H9 (cell line): ENCODE measurements at regions not wholly inside any gene's neighbourhood (a gene's known extent, or its start where the extent isn't known, plus 50 kb on each side); places are given as distances from the start of the nearest gene placed in this dataset.

ENCODE experiments used
- DNase-seq: peaks from one replicate; pipeline ENCODE4 v3.0.0-alpha.2; 2017
- H2AFZ ChIP-seq: one replicate; pipeline ENCODE4 v1.6.1; 2013; ENCODE audit warnings: mild to moderate bottlenecking, low read length, control low read depth, moderate library complexity
- H2AK5ac ChIP-seq: 2 replicates; pipeline ENCODE4 v1.6.1; 2013; ENCODE audit warnings: low read length, control low read depth, mixed read lengths; ENCODE audit not compliant: insufficient read length
- H2BK120ac ChIP-seq: one replicate; pipeline ENCODE4 v1.6.1; 2013; ENCODE audit warnings: low read depth, mild to moderate bottlenecking, low read length, control low read depth, inconsistent platforms; ENCODE audit not compliant: poor library complexity, severe bottlenecking
- H2BK12ac ChIP-seq: 2 replicates; pipeline ENCODE4 v1.6.1; 2013; ENCODE audit warnings: low read length, control low read depth, mixed read lengths, low read depth; ENCODE audit not compliant: insufficient read length
- H2BK15ac ChIP-seq: 2 replicates; pipeline ENCODE4 v1.6.1; 2013; ENCODE audit warnings: low read depth, low read length, control low read depth
- H2BK20ac ChIP-seq: one replicate; pipeline ENCODE4 v1.6.1; 2013; ENCODE audit warnings: low read depth, mild to moderate bottlenecking, low read length, control low read depth, inconsistent platforms; ENCODE audit not compliant: poor library complexity, severe bottlenecking
- H2BK5ac ChIP-seq: 2 replicates; pipeline ENCODE4 v1.6.1; 2013; ENCODE audit warnings: low read length, control low read depth, mixed read lengths; ENCODE audit not compliant: insufficient read length
- H3K14ac ChIP-seq: 2 replicates; pipeline ENCODE4 v1.6.1; 2013; ENCODE audit warnings: low read length, control low read depth; ENCODE audit not compliant: insufficient read depth
- H3K18ac ChIP-seq: 2 replicates; pipeline ENCODE4 v1.6.1; 2013; ENCODE audit warnings: low read depth, mild to moderate bottlenecking, mixed read lengths, low read length, control low read depth; ENCODE audit not compliant: insufficient read length
- H3K23ac ChIP-seq: 2 replicates; pipeline ENCODE4 v1.6.1; 2013; ENCODE audit warnings: low read length, control low read depth, mixed read lengths, low read depth; ENCODE audit not compliant: insufficient read length
- H3K23me2 ChIP-seq: 2 replicates; pipeline ENCODE4 v1.6.1; 2013; ENCODE audit warnings: low read depth, mild to moderate bottlenecking, mixed read lengths, low read length, control low read depth; ENCODE audit not compliant: insufficient read length, poor library complexity, severe bottlenecking
- H3K27ac ChIP-seq: 2 replicates; pipeline ENCODE4 v1.5.1; 2013; ENCODE audit warnings: low read length, control low read depth, mixed read lengths, low read depth; ENCODE audit not compliant: insufficient read length
- H3K27me3 ChIP-seq: 2 replicates; pipeline ENCODE4 v1.6.1; 2013; ENCODE audit warnings: low read length, control low read depth, inconsistent platforms; ENCODE audit not compliant: insufficient read depth
- H3K4ac ChIP-seq: 2 replicates; pipeline ENCODE4 v1.6.1; 2013; ENCODE audit warnings: low read depth, mild to moderate bottlenecking, control low read depth, inconsistent platforms, low read length, moderate library complexity
- H3K4me1 ChIP-seq: 2 replicates; pipeline ENCODE4 v1.6.1; 2013; ENCODE audit warnings: low read length, control low read depth, inconsistent platforms; ENCODE audit not compliant: insufficient read depth
- H3K4me2 ChIP-seq: 2 replicates; pipeline ENCODE4 v1.6.1; 2013; ENCODE audit warnings: low read length, control low read depth, mixed read lengths; ENCODE audit not compliant: insufficient read length, insufficient read depth
- H3K56ac ChIP-seq: 2 replicates; pipeline ENCODE4 v1.6.1; 2013; ENCODE audit warnings: low read depth, mild to moderate bottlenecking, mixed read lengths, low read length, control low read depth; ENCODE audit not compliant: insufficient read length
- H3K79me1 ChIP-seq: 2 replicates; pipeline ENCODE4 v1.6.1; 2013; ENCODE audit warnings: low read depth, mild to moderate bottlenecking, moderate library complexity, low read length, control low read depth, inconsistent platforms; ENCODE audit not compliant: insufficient read depth, poor library complexity, severe bottlenecking
- H3K79me2 ChIP-seq: 2 replicates; pipeline ENCODE4 v1.6.1; 2013; ENCODE audit warnings: low read length, control low read depth, inconsistent platforms; ENCODE audit not compliant: insufficient read depth
- H3K9ac ChIP-seq: 2 replicates; pipeline ENCODE4 v1.6.1; 2013; ENCODE audit warnings: low read length, control low read depth, mixed read lengths; ENCODE audit not compliant: insufficient read length; ENCODE audit errors: extremely low read depth
- H3K9me3 ChIP-seq: one replicate; pipeline ENCODE4 v1.6.1; 2013; ENCODE audit warnings: low read depth, low read length, inconsistent platforms; ENCODE audit not compliant: control insufficient read depth
- H3T11ph ChIP-seq: one replicate; pipeline ENCODE4 v1.6.1; 2013; ENCODE audit warnings: mild to moderate bottlenecking, low read length, control low read depth, inconsistent platforms
- H4K20me1 ChIP-seq: one replicate; pipeline ENCODE4 v1.6.1; 2013; ENCODE audit not compliant: control insufficient read depth, insufficient read length, insufficient read depth
- H4K5ac ChIP-seq: 2 replicates; pipeline ENCODE4 v1.6.1; 2013; ENCODE audit warnings: low read depth, mild to moderate bottlenecking, mixed read lengths, low read length, control low read depth; ENCODE audit not compliant: insufficient read length
- H4K8ac ChIP-seq: replicated peaks from 2 replicates; pipeline ENCODE4 v1.6.1; 2013; ENCODE audit warnings: low read length, control low read depth, mixed read lengths, low read depth; ENCODE audit not compliant: insufficient read length
- H4K91ac ChIP-seq: 2 replicates; pipeline ENCODE4 v1.6.1; 2013; ENCODE audit warnings: low read depth, mild to moderate bottlenecking, moderate library complexity, mixed read lengths, low read length, control low read depth; ENCODE audit not compliant: insufficient read length
- H3K27ac Mint-ChIP-seq, 3 experiments: 2 replicates in 2 of 3; 3 replicates in 1 of 3; pipeline ENCODE4 v1.8.0; 2020 to 2021; ENCODE audit warnings: mixed read lengths in 3 of 3, mild to moderate bottlenecking in 1 of 3, moderate library complexity in 1 of 3
- H3K27me3 Mint-ChIP-seq: 2 replicates; pipeline ENCODE4 v1.8.0; 2021; ENCODE audit warnings: low read depth, mild to moderate bottlenecking, moderate library complexity, mixed read lengths
- H3K36me3 Mint-ChIP-seq, 3 experiments: 2 replicates in 2 of 3; 3 replicates in 1 of 3; pipeline ENCODE4 v1.8.0; 2020 to 2021; ENCODE audit warnings: low read depth in 3 of 3, mixed read lengths in 3 of 3; ENCODE audit not compliant: insufficient read depth in 1 of 3
- H3K4me1 Mint-ChIP-seq, 2 experiments: 2 replicates each; pipeline ENCODE4 v1.8.0; 2020; ENCODE audit warnings: mixed read lengths in 2 of 2
- H3K4me3 Mint-ChIP-seq, 2 experiments: 2 replicates in 1 of 2; 3 replicates in 1 of 2; pipeline ENCODE4 v1.8.0; 2020 to 2021; ENCODE audit warnings: mild to moderate bottlenecking in 2 of 2, mixed read lengths in 2 of 2, moderate library complexity in 1 of 2
- H3K9me3 Mint-ChIP-seq, 2 experiments: 2 replicates in 1 of 2; 3 replicates in 1 of 2; pipeline ENCODE4 v1.8.0; 2020; ENCODE audit warnings: mild to moderate bottlenecking in 2 of 2, mixed read lengths in 2 of 2, moderate library complexity in 1 of 2
- WGBS: extraction: QIAGEN DNeasy Blood & Tissue Kit; methylation state at CpG from one replicate; pipeline ENCODE4 v1.1.7; 2013; ENCODE audit warnings: missing lambda C conversion rate, low lambda C conversion rate, mixed read lengths; ENCODE audit not compliant: insufficient read length; ENCODE audit errors: extremely low coverage; 5-methylcytosine and 5-hydroxymethylcytosine counted together
- TF ChIP-seq, protein P1 (sequence below): fragments of 200-600 bp; sonication (generic); conservative IDR thresholded peaks from 3 replicates; pipeline ENCODE4 v1.8.0; 2021; ENCODE audit warnings: antibody characterized with exemption, mild to moderate bottlenecking

DNA sequence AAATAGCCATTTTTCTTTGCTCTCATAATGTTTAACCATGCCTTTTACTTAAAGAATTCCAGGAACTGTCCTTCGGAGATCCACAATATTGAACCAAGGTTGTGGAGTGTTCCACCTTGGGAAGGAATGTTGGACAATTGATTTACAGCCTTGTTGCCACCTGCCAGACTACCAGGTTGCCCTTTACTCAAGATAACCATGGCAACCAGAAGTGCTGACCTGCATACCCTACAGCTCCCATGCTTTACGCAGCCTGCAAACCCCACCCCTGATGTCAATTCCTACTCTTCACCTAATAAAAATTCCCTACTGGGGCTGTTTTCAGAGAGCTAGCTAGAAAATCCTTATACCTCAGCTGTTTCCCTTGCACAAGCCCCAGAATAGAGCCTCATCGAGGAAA is 151.0 kb upstream of the RXFP2 start:
- Histone ChIP-seq H3K23me2 (no peaks in the 10 kb centered on the region), H2AK5ac (no peak overlapping the region), H3K9me3 (peaks cover 6% of the 10 kb centered on the region), H2AFZ (no peak overlapping the region), H3K56ac (no peak overlapping the region), H4K5ac (no peak overlapping the region), H2BK20ac (no peak overlapping the region), H2BK120ac (no peak overlapping the region), H3K79me1 (no peaks in the 10 kb centered on the region), H4K20me1 (no peaks in the 10 kb centered on the region), H3T11ph (no peak overlapping the region), H2BK15ac (no peak overlapping the region), H3K4me2 (no peak overlapping the region), H2BK5ac (no peak overlapping the region), H3K79me2 (no peaks in the 10 kb centered on the region), H3K23ac (no peak overlapping the region), H3K9ac (no peak overlapping the region), H3K4ac (no peak overlapping the region), H3K14ac (no peak overlapping the region), H4K91ac (no peak overlapping the region), H4K8ac (no peak overlapping the region), H3K18ac (no peak overlapping the region), H3K27ac (no peak overlapping the region), H3K27me3 (no peaks in the 10 kb centered on the region), H2BK12ac (no peak overlapping the region), H3K4me1 (no peaks in the 10 kb centered on the region)
- no peak overlapping the region for H3K27ac Mint-ChIP-seq
- peaks cover 10 to 15% of the 10 kb centered on the region in 2 experiments for H3K9me3 Mint-ChIP-seq
- DNase-seq = no peak
- H3K4me1 Mint-ChIP-seq = peaks cover 8 to 9% of the 10 kb centered on the region in 2 experiments
- no peaks in the 10 kb centered on the region; the same call in 1 of the 2 replicates for H3K27me3 Mint-ChIP-seq
- no CpG with 5 or more reads among the region's 3 CpGs for WGBS
- TF ChIP-seq, protein P1, sequence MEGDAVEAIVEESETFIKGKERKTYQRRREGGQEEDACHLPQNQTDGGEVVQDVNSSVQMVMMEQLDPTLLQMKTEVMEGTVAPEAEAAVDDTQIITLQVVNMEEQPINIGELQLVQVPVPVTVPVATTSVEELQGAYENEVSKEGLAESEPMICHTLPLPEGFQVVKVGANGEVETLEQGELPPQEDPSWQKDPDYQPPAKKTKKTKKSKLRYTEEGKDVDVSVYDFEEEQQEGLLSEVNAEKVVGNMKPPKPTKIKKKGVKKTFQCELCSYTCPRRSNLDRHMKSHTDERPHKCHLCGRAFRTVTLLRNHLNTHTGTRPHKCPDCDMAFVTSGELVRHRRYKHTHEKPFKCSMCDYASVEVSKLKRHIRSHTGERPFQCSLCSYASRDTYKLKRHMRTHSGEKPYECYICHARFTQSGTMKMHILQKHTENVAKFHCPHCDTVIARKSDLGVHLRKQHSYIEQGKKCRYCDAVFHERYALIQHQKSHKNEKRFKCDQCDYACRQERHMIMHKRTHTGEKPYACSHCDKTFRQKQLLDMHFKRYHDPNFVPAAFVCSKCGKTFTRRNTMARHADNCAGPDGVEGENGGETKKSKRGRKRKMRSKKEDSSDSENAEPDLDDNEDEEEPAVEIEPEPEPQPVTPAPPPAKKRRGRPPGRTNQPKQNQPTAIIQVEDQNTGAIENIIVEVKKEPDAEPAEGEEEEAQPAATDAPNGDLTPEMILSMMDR = no peak
- H3K36me3 Mint-ChIP-seq = peaks cover 0 to 14% (median 4%) of the 10 kb centered on the region in 3 experiments; a peak in 5 of 7 replicates
- no peak overlapping the region for H3K4me3 Mint-ChIP-seq
